ENCODE measurements at regions not wholly inside any gene's neighbourhood (a gene's known extent, or its start where the extent isn't known, plus 50 kb on each side); places are given as distances from the start of the nearest gene placed in this dataset.

- peak; percentile 69 to 80 for TF ChIP-seq CTCF (conservative IDR thresholded peaks at IDR 0.05; ENCODE audit: low read depth in 2 of 2)
Observed at GRCh38 chr11:71370895-71371673, 77.1 kb downstream of the DHCR7 start (continued).

DNA sequence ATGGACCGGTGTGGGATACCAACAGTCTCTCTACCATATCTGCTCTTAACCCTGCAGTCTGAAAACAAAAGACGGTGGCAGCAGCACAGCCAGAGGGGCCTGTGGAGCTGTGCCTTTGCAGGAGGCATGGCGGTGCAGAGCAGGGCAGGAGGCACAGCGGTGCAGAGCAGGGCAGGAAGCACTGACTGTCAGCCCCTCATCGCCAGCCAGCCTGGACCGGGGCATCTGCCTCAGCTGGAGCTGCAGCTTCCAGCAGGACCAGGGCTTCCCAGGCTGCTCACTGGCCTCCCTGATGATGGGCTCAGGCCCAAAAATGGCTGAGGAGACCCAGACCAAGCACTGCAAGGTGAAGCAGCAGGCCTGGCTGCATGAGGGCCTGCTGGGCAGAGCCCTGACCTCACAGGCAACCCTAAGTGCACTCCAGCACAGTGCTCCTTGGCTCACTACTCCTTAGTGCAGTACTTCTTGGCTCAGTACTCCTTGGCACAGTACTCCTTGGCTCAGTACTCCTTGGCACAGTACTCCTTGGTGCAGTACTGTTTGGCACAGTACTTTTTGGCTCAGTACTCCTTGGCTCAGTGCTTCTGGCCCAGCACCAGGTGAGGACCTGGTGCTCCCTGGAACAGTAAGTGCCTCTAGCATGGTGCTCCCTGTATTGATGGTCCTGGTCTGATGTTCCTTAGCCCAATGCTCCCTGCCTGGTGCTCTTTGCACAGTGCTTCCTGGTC, 78.0 kb downstream of the DHCR7 start:
- Histone ChIP-seq H3K4me3 (no peak overlapping the region), H4K20me1 (replicated peaks; ENCODE audit: insufficient read depth) (no peaks in the 10 kb centered on the region), H3K4me1 (ENCODE audit: insufficient read depth) (peaks cover 9% of the 10 kb centered on the region), H3K36me3 (ENCODE audit: insufficient read depth) (no peaks in the 10 kb centered on the region), H3K4me2 (no peak overlapping the region), H3K79me2 (replicated peaks; ENCODE audit: insufficient read depth) (no peaks in the 10 kb centered on the region), H3F3A (replicated peaks; ENCODE audit: low read depth) (no peaks in the 10 kb centered on the region), H3K27me3 (ENCODE audit: insufficient read depth) (no peaks in the 10 kb centered on the region), H3K27ac (ENCODE audit: low read depth) (no peak overlapping the region), H2AFZ (no peak overlapping the region), H3K9me2 (ENCODE audit: insufficient read depth) (no peaks in the 10 kb centered on the region)
- peaks cover under 1% of the 10 kb centered on the region; the same call in 2 of the 3 replicates for H3K9me3 Mint-ChIP-seq
- no peak for TF ChIP-seq EZH2phosphoT487 (IDR thresholded peaks at IDR 0.05; ENCODE audit: unreplicated experiment)
- TF ChIP-seq, protein P1, sequence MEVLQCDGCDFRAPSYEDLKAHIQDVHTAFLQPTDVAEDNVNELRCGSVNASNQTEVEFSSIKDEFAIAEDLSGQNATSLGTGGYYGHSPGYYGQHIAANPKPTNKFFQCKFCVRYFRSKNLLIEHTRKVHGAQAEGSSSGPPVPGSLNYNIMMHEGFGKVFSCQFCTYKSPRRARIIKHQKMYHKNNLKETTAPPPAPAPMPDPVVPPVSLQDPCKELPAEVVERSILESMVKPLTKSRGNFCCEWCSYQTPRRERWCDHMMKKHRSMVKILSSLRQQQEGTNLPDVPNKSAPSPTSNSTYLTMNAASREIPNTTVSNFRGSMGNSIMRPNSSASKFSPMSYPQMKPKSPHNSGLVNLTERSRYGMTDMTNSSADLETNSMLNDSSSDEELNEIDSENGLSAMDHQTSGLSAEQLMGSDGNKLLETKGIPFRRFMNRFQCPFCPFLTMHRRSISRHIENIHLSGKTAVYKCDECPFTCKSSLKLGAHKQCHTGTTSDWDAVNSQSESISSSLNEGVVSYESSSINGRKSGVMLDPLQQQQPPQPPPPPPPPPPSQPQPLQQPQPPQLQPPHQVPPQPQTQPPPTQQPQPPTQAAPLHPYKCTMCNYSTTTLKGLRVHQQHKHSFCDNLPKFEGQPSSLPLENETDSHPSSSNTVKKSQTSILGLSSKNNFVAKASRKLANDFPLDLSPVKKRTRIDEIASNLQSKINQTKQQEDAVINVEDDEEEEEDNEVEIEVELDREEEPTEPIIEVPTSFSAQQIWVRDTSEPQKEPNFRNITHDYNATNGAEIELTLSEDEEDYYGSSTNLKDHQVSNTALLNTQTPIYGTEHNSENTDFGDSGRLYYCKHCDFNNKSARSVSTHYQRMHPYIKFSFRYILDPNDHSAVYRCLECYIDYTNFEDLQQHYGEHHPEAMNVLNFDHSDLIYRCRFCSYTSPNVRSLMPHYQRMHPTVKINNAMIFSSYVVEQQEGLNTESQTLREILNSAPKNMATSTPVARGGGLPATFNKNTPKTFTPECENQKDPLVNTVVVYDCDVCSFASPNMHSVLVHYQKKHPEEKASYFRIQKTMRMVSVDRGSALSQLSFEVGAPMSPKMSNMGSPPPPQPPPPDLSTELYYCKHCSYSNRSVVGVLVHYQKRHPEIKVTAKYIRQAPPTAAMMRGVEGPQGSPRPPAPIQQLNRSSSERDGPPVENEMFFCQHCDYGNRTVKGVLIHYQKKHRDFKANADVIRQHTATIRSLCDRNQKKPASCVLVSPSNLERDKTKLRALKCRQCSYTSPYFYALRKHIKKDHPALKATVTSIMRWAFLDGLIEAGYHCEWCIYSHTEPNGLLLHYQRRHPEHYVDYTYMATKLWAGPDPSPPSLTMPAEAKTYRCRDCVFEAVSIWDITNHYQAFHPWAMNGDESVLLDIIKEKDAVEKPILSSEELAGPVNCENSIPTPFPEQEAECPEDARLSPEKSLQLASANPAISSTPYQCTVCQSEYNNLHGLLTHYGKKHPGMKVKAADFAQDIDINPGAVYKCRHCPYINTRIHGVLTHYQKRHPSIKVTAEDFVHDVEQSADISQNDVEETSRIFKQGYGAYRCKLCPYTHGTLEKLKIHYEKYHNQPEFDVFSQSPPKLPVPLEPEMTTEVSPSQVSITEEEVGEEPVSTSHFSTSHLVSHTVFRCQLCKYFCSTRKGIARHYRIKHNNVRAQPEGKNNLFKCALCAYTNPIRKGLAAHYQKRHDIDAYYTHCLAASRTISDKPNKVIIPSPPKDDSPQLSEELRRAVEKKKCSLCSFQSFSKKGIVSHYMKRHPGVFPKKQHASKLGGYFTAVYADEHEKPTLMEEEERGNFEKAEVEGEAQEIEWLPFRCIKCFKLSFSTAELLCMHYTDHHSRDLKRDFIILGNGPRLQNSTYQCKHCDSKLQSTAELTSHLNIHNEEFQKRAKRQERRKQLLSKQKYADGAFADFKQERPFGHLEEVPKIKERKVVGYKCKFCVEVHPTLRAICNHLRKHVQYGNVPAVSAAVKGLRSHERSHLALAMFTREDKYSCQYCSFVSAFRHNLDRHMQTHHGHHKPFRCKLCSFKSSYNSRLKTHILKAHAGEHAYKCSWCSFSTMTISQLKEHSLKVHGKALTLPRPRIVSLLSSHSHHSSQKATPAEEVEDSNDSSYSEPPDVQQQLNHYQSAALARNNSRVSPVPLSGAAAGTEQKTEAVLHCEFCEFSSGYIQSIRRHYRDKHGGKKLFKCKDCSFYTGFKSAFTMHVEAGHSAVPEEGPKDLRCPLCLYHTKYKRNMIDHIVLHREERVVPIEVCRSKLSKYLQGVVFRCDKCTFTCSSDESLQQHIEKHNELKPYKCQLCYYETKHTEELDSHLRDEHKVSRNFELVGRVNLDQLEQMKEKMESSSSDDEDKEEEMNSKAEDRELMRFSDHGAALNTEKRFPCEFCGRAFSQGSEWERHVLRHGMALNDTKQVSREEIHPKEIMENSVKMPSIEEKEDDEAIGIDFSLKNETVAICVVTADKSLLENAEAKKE (CRISPR knock-in tag; IDR thresholded peaks at IDR 0.05) = no peak
- no peaks in the 10 kb centered on the region for H3K36me3 Mint-ChIP-seq (ENCODE audit: low read depth)
- ATAC-seq (no peak), DNase-seq (ENCODE audit: low spot score) (no peak)
- H3K4me1 Mint-ChIP-seq = peaks cover 20% of the 10 kb centered on the region
- peaks cover 9% of the 10 kb centered on the region for H3K27me3 Mint-ChIP-seq (ENCODE audit: insufficient read depth, low read depth, poor library complexity)
- no peak overlapping the region for H3K4me3 Mint-ChIP-seq
- no peak overlapping the region for H3K27ac Mint-ChIP-seq

Data from GM23338 (cell line).